ENCODE measurements at regions not wholly inside any gene's neighbourhood (a gene's known extent, or its start where the extent isn't known, plus 50 kb on each side); places are given as distances from the start of the nearest gene placed in this dataset.

DNA sequence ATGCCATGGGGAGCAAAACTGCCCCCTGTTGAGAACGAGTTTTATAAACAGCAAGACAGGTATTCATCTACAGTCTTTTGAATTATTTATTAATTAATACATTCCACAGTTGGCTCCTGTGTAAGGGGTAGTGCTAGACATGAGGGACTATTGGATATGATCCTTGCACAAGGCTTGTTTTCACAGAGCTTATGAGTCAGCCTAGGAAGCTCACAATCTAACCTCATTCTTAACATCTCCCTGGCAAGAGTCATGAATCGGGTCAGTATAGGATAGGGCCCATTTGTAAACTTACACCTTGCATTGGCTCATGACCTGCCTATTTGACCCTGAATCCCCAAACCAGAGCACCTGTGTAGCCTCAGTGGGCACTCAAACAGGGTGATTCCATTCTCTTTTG, 209.1 kb upstream of the HCCS start (continued):
- TF ChIP-seq ZNF384 (IDR thresholded peaks at IDR 0.05; ENCODE audit: borderline replicate concordance, low read depth, low read length) (no peak), EED (IDR thresholded peaks at IDR 0.05; ENCODE audit: low read depth) (no peak)
- TF ChIP-seq, protein P1, sequence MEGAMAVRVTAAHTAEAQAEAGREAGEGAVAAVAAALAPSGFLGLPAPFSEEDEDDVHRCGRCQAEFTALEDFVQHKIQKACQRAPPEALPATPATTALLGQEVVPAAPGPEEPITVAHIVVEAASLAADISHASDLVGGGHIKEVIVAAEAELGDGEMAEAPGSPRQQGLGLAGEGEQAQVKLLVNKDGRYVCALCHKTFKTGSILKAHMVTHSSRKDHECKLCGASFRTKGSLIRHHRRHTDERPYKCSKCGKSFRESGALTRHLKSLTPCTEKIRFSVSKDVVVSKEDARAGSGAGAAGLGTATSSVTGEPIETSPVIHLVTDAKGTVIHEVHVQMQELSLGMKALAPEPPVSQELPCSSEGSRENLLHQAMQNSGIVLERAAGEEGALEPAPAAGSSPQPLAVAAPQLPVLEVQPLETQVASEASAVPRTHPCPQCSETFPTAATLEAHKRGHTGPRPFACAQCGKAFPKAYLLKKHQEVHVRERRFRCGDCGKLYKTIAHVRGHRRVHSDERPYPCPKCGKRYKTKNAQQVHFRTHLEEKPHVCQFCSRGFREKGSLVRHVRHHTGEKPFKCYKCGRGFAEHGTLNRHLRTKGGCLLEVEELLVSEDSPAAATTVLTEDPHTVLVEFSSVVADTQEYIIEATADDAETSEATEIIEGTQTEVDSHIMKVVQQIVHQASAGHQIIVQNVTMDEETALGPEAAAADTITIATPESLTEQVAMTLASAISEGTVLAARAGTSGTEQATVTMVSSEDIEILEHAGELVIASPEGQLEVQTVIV (IDR thresholded peaks at IDR 0.05; ENCODE audit: borderline replicate concordance, partially characterized antibody) = no peak

DNA sequence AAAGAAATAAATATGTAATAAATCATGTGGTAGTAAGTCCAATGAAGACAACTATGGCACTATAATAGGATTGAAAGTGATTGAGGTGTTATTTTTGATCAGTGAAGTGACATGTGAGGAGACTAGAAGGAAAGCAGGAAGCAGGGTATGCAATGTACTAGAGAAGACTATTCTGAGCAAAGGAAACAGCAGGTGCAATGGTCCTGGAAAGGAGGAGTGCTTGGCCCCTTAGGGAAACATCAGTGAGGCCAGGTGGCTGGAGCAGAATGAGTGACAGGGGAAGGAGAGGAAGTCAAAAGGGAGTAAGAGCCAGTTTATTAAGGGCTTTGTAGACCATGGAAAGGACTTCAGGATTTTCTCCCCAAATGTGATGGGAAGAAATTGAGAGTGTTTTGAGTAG, 207.6 kb upstream of the HCCS start:
- Histone ChIP-seq H4K20me1 (ENCODE audit: control insufficient read depth, insufficient read depth) (no peaks in the 10 kb centered on the region), H3K4me2 (ENCODE audit: control insufficient read depth, insufficient read depth) (no peak overlapping the region), H3K4me1 (ENCODE audit: control insufficient read depth, insufficient read depth, low read length) (no peaks in the 10 kb centered on the region), H3K4me3 (no peak overlapping the region), H3K9ac (ENCODE audit: control insufficient read depth, insufficient read depth, low read length) (no peak overlapping the region), H3K9me3 (replicated peaks; ENCODE audit: control insufficient read depth, insufficient read depth, low read length) (no peaks in the 10 kb centered on the region), H3K79me2 (ENCODE audit: control insufficient read depth, insufficient read depth, low read length) (no peaks in the 10 kb centered on the region), H2AFZ (ENCODE audit: control insufficient read depth, low read depth, low read length) (no peak overlapping the region), H3K27me3 (replicated peaks in 1 of 2; ENCODE audit: control insufficient read depth in 2 of 2, insufficient read depth in 2 of 2, low read length in 1 of 2) (no peaks in the 10 kb centered on the region), H3K36me3 (ENCODE audit: control insufficient read depth in 2 of 2, insufficient read depth in 2 of 2, low read length in 1 of 2) (no peaks in the 10 kb centered on the region), H3K27ac (ENCODE audit: control insufficient read depth, insufficient read depth) (no peak overlapping the region)
- POLR2A ChIA-PET = no interaction called here
- SMC1A ChIA-PET (ENCODE audit: uncharacterized antibody, unreplicated experiment) = no interaction called here
- no TSS peak for BruUV-seq (replicated peaks)
- no peak for ATAC-seq
- intact Hi-C loops (cut with micrococcal nuclease; ENCODE audit: unreplicated experiment) = no loop called here
- RAD21 ChIA-PET (ENCODE audit: unreplicated experiment) = no interaction called here
- DNase-seq (ENCODE audit: low read depth, low spot score) = no peak
- in situ Hi-C loops (cut with MboI) = no loop called here
- no peak for FAIRE-seq
- CTCF ChIA-PET = no interaction called here
- no peak for TF ChIP-seq MTA3 (IDR thresholded peaks at IDR 0.05; ENCODE audit: borderline replicate concordance, low read length)
- TF ChIP-seq JUNB (IDR thresholded peaks at IDR 0.05) = no peak
- TF ChIP-seq, protein P2, sequence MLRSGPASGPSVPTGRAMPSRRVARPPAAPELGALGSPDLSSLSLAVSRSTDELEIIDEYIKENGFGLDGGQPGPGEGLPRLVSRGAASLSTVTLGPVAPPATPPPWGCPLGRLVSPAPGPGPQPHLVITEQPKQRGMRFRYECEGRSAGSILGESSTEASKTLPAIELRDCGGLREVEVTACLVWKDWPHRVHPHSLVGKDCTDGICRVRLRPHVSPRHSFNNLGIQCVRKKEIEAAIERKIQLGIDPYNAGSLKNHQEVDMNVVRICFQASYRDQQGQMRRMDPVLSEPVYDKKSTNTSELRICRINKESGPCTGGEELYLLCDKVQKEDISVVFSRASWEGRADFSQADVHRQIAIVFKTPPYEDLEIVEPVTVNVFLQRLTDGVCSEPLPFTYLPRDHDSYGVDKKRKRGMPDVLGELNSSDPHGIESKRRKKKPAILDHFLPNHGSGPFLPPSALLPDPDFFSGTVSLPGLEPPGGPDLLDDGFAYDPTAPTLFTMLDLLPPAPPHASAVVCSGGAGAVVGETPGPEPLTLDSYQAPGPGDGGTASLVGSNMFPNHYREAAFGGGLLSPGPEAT (IDR thresholded peaks at IDR 0.05; ENCODE audit: low read depth) = no peak
- TF ChIP-seq, protein P3, sequence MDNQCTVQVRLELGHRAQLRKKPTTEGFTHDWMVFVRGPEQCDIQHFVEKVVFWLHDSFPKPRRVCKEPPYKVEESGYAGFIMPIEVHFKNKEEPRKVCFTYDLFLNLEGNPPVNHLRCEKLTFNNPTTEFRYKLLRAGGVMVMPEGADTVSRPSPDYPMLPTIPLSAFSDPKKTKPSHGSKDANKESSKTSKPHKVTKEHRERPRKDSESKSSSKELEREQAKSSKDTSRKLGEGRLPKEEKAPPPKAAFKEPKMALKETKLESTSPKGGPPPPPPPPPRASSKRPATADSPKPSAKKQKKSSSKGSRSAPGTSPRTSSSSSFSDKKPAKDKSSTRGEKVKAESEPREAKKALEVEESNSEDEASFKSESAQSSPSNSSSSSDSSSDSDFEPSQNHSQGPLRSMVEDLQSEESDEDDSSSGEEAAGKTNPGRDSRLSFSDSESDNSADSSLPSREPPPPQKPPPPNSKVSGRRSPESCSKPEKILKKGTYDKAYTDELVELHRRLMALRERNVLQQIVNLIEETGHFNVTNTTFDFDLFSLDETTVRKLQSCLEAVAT (IDR thresholded peaks at IDR 0.05) = no peak
- TF ChIP-seq TAF1 (IDR thresholded peaks at IDR 0.05; ENCODE audit: borderline replicate concordance, low read depth, low read length) = no peak
- no peak for TF ChIP-seq MYC (IDR thresholded peaks at IDR 0.05; ENCODE audit: insufficient read depth, insufficient read length, insufficient replicate concordance, low read length, severe bottlenecking)
- no peak for TF ChIP-seq FOXK2 (IDR thresholded peaks at IDR 0.05)
- TF ChIP-seq SMARCA5 (IDR thresholded peaks at IDR 0.05) = no peak
- TF ChIP-seq, protein P4, sequence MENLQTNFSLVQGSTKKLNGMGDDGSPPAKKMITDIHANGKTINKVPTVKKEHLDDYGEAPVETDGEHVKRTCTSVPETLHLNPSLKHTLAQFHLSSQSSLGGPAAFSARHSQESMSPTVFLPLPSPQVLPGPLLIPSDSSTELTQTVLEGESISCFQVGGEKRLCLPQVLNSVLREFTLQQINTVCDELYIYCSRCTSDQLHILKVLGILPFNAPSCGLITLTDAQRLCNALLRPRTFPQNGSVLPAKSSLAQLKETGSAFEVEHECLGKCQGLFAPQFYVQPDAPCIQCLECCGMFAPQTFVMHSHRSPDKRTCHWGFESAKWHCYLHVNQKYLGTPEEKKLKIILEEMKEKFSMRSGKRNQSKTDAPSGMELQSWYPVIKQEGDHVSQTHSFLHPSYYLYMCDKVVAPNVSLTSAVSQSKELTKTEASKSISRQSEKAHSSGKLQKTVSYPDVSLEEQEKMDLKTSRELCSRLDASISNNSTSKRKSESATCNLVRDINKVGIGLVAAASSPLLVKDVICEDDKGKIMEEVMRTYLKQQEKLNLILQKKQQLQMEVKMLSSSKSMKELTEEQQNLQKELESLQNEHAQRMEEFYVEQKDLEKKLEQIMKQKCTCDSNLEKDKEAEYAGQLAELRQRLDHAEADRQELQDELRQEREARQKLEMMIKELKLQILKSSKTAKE (IDR thresholded peaks at IDR 0.05; ENCODE audit: low read depth, poor library complexity, severe bottlenecking) = no peak
- no peak for TF ChIP-seq POLR2A (IDR thresholded peaks at IDR 0.05; ENCODE audit: low read depth, low read length)
- TF ChIP-seq BRCA1 (IDR thresholded peaks at IDR 0.05; ENCODE audit: low read depth, low read length) = no peak
- no peak for TF ChIP-seq STAT1 (conservative IDR thresholded peaks at IDR 0.05)
- no peak for TF ChIP-seq SREBF2 (IDR thresholded peaks at IDR 0.05; ENCODE audit: low read length)
- no peak for TF ChIP-seq CHD2 (IDR thresholded peaks at IDR 0.05; ENCODE audit: borderline replicate concordance, low read depth, low read length)
